Mucosa of descending colon (tissue), 3 donors: ENCODE measurements at regions not wholly inside any gene's neighbourhood (a gene's known extent, or its start where the extent isn't known, plus 50 kb on each side); places are given as distances from the start of the nearest gene placed in this dataset.
A peak's percentile ranks its signal among the peaks of the same experiment; 100 is the strongest.

ENCODE experiments used
- ATAC-seq: fragments of 200-7000 bp; cut with Tn5 transposase; one replicate; pipeline ENCODE4 v1.9.1; 2020; ENCODE audit warnings: mild to moderate bottlenecking, moderate library complexity
- DNase-seq, 3 donors: peaks; one replicate each; pipeline ENCODE4 v3.0.0-alpha.2; 2020
- H3K36me3 ChIP-seq: fragments of 200-600 bp; one replicate; pipeline ENCODE4 v1.8.0; 2021; ENCODE audit warnings: low read depth, mild to moderate bottlenecking
- H3K4me1 ChIP-seq: fragments of 200-600 bp; one replicate; pipeline ENCODE4 v1.8.0; 2021; ENCODE audit warnings: low read depth, mild to moderate bottlenecking
- H3K4me3 ChIP-seq: fragments of 200-600 bp; one replicate; pipeline ENCODE4 v1.8.0; 2021; ENCODE audit warnings: mild to moderate bottlenecking
- H3K9me3 ChIP-seq: fragments of 200-600 bp; one replicate; pipeline ENCODE4 v1.8.0; 2021; ENCODE audit warnings: mild to moderate bottlenecking
- intact Hi-C, 2 donors: fragments of 100-400 bp; cut with DNase I in 1 of 2; cut with micrococcal nuclease in 1 of 2; formaldehyde crosslinking; loops; one replicate each; pipeline versions ENCODE4 v1.11.0 to v1.11.1; 2022; cut with DNase I, micrococcal nuclease
- TF ChIP-seq, protein P1 (sequence below): fragments of 200-600 bp; IDR thresholded peaks from one replicate; pipeline ENCODE4 v1.8.0; 2022; ENCODE audit warnings: antibody characterized with exemption, mild to moderate bottlenecking
- donor health status: DM: no; HTN: no; CAD: no; lungs with moderate emphysema.
- donor health status: DM: no; HTN: no; CAD: no.
- donor health status: DM: no; HTN: yes; CAD: no.

DNA sequence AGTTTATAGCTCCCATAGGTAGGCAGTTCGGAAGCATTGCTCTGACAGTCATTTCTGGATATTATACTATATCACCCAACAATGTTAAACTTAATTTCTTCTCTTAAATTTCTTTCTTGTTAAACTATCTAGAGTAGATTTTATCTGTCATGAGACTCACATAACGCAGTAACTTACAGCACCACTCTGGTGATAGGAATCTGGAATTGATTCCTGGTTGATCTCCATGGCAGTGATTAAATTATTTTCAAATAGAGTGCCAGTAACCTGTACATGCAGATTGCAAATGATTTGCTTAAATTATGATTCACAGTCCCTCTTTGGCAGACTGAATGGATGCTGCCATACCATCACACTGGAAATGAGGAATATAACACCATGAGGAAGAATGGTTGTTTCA, 722.1 kb downstream of the DACH1 start:
- Histone ChIP-seq H3K4me3 (no peak overlapping the region), H3K9me3 (no peaks in the 10 kb centered on the region)
- intact Hi-C loops, result no loop called here

DNA sequence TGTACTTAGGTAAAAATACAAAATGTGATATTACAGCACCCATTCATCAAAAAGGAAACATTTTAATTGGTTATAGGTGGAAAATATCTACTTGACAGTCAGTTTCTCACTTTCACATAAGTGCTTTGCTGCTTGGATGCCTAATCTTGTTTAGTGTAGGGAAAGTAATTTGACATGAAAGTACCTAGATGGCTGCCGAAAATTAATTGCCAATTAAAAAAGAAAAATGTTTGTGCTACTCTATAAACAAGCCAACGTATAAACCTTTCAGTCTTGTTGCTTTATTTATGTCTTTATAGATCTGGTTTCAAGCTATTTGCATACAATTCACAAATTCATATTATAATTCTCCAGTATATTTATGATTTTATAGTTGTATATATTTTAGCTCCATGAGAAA, 729.9 kb downstream of the DACH1 start:
- DNase-seq, result no peak
- TF ChIP-seq, protein P1, sequence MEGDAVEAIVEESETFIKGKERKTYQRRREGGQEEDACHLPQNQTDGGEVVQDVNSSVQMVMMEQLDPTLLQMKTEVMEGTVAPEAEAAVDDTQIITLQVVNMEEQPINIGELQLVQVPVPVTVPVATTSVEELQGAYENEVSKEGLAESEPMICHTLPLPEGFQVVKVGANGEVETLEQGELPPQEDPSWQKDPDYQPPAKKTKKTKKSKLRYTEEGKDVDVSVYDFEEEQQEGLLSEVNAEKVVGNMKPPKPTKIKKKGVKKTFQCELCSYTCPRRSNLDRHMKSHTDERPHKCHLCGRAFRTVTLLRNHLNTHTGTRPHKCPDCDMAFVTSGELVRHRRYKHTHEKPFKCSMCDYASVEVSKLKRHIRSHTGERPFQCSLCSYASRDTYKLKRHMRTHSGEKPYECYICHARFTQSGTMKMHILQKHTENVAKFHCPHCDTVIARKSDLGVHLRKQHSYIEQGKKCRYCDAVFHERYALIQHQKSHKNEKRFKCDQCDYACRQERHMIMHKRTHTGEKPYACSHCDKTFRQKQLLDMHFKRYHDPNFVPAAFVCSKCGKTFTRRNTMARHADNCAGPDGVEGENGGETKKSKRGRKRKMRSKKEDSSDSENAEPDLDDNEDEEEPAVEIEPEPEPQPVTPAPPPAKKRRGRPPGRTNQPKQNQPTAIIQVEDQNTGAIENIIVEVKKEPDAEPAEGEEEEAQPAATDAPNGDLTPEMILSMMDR, result no peak
- intact Hi-C loops, result no loop called here
- H3K36me3 ChIP-seq, result no peaks in the 10 kb centered on the region
- H3K9me3 ChIP-seq, result no peaks in the 10 kb centered on the region
- no peaks in the 10 kb centered on the region for H3K4me1 ChIP-seq
- H3K4me3 ChIP-seq, result no peak overlapping the region
- ATAC-seq, result no peak

More for the DNA sequence above, 722.1 kb downstream of the DACH1 start:
- no peak for ATAC-seq
- Histone ChIP-seq H3K4me1 (no peaks in the 10 kb centered on the region), H3K36me3 (no peaks in the 10 kb centered on the region)
- TF ChIP-seq, protein P1, result no peak
- no peak for DNase-seq

DNA sequence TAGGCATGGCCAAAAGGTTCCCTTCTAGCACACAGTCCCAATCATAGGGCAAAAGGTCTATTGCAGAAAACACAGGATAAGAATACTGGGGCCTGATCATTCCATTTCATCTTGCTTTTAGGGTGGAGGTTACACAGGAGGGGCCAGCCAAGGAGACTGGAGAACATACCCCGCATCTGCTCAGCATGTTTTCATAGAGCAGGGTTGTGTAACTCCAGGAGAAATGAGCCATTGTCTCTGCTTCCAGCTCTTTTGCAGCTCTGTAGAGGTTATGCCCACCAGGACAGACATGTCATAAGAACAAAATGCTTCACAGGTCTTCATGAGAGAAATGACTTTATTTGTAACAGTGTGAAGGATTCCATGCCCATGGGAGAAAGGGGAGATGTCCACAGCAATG, 742.8 kb downstream of the DACH1 start:
- no peaks in the 10 kb centered on the region for H3K4me1 ChIP-seq
- DNase-seq (no peak), ATAC-seq (no peak)
- no peaks in the 10 kb centered on the region for H3K36me3 ChIP-seq
- intact Hi-C loops, result no loop called here
- H3K9me3 ChIP-seq, result no peaks in the 10 kb centered on the region
- H3K4me3 ChIP-seq, result no peak overlapping the region
- TF ChIP-seq, protein P1, result no peak

DNA sequence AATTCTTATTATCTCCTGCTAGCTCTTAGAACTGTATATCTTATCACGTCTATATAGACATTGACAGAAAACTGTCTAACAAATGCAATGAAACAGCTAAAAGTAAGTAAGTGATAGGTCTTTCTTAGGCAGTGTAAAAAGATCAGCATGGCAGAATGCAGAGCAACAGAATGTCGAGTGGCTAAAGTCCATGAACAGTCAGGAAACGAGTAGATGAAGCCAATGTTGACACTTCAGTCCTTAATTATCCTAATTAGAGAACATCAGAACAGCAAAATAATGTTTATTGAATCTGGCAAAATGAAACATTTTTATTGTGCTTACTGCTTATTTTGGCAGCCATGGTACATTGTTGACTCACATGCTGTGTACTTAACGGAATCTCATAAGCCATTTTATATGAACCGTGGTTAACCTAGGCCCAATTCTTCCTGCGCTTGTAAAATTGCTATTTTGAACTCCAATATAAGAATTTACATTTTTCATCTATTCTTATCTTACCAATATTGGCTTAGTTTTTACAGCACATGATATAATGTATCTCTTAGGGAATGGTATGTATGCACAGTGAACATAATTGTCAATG, 748.1 kb downstream of the DACH1 start:
- intact Hi-C loops, result no loop called here
- H3K4me3 ChIP-seq, result no peak overlapping the region
- H3K9me3 ChIP-seq, result no peaks in the 10 kb centered on the region
- DNase-seq, result no peak
- ATAC-seq, result peak; percentile 71
- TF ChIP-seq, protein P1, result no peak
- H3K4me1 ChIP-seq, result no peaks in the 10 kb centered on the region
- H3K36me3 ChIP-seq, result no peaks in the 10 kb centered on the region

DNA sequence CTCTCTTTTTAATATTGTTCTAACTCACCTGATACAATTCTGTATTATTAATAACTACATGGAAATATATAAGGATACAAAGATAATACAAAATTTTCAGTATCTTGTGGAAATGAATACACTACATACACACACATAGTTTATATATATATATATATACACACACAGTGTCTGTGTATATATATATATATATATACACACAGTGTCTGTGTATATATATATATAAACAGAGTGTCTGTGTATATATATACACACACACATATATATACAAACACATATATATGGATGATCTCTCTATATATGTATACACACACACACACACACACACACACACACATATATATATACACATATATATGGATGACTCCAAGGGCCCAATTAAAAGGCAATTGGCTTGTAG, 749.1 kb downstream of the DACH1 start:
- intact Hi-C loops, result no loop called here
- TF ChIP-seq, protein P1, result no peak
- no peak for ATAC-seq

DNA sequence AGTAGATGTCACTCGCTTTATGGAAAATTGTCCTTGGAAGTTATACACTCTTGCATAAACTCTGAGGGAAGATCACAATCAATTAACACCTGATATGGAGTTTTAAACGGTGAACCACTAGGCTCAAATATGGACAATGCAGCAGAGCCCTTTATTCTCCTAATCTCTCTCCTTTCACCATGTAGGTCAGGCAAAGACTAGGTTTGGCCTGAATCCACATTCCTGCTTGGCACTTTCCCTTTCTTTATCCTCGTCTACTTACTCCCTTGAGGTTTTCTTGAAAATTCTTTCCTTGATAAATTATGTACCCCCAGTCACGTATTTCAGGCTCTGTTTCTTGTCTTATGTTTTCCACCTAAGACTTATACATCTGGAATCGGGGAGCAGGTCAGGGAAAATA, 751.7 kb downstream of the DACH1 start:
- intact Hi-C loops, result no loop called here
- H3K4me1 ChIP-seq, result no peaks in the 10 kb centered on the region
- ATAC-seq (no peak), DNase-seq (no peak)
- no peaks in the 10 kb centered on the region for H3K9me3 ChIP-seq
- no peaks in the 10 kb centered on the region for H3K36me3 ChIP-seq
- TF ChIP-seq, protein P1, result no peak
- H3K4me3 ChIP-seq, result no peak overlapping the region

More for the DNA sequence above, 749.1 kb downstream of the DACH1 start:
- H3K9me3 ChIP-seq, result no peaks in the 10 kb centered on the region
- H3K36me3 ChIP-seq, result no peaks in the 10 kb centered on the region
- H3K4me1 ChIP-seq, result no peaks in the 10 kb centered on the region
- no peak overlapping the region for H3K4me3 ChIP-seq
- no peak for DNase-seq
